Mucosa of rectum (tissue), 2 donors: ENCODE measurements at regions not wholly inside any gene's neighbourhood (a gene's known extent, or its start where the extent isn't known, plus 50 kb on each side); places are given as distances from the start of the nearest gene placed in this dataset.

Experiments
- H3K27ac ChIP-seq, 2 donors: one replicate each; pipeline ENCODE4 v1.7.0; 2013; ENCODE audit warnings: inconsistent platforms in 2 of 2, low read depth in 2 of 2, low read length in 2 of 2
- H3K27me3 ChIP-seq, 2 donors: one replicate each; pipeline ENCODE4 v1.7.0; 2013; ENCODE audit warnings: low read length in 2 of 2; ENCODE audit not compliant: control insufficient read depth in 2 of 2, insufficient read depth in 2 of 2
- H3K36me3 ChIP-seq, 2 donors: one replicate each; pipeline ENCODE4 v1.7.0; 2013; ENCODE audit warnings: low read length in 2 of 2; ENCODE audit not compliant: control insufficient read depth in 2 of 2, insufficient read depth in 2 of 2
- H3K4me1 ChIP-seq, 2 donors: one replicate each; pipeline ENCODE4 v1.7.0; 2013; ENCODE audit warnings: low read length in 2 of 2, mild to moderate bottlenecking in 1 of 2; ENCODE audit not compliant: control insufficient read depth in 2 of 2, insufficient read depth in 2 of 2
- H3K4me3 ChIP-seq, 2 donors: one replicate each; pipeline ENCODE4 v1.7.0; 2013; ENCODE audit warnings: low read length in 2 of 2
- H3K9ac ChIP-seq, 2 donors: one replicate each; pipeline ENCODE4 v1.7.0; 2013; ENCODE audit warnings: low read length in 2 of 2, low read depth in 1 of 2, mild to moderate bottlenecking in 1 of 2
- H3K9me3 ChIP-seq, 2 donors: one replicate each; pipeline ENCODE4 v1.7.0; 2013; ENCODE audit warnings: low read length in 2 of 2; ENCODE audit not compliant: control insufficient read depth in 2 of 2
- donor health status: healthy.
- donor health status: Normal muscosa, but diverticular disease.

- no peaks in the 10 kb centered on the region for H3K27me3 ChIP-seq
- H3K4me1 ChIP-seq: no peaks in the 10 kb centered on the region
- H3K27ac ChIP-seq: no peak overlapping the region
- H3K4me3 ChIP-seq: no peak overlapping the region
- no peaks in the 10 kb centered on the region for H3K36me3 ChIP-seq
- no peak overlapping the region for H3K9ac ChIP-seq
- no peaks in the 10 kb centered on the region for H3K9me3 ChIP-seq
Measured at GRCh38 chr2:217738061-217738460, 264.7 kb downstream of the TNS1 start.

- Histone ChIP-seq H3K9ac (no peak overlapping the region), H3K4me1 (no peaks in the 10 kb centered on the region), H3K9me3 (no peaks in the 10 kb centered on the region), H3K27ac (peak overlapping the region in 1 of 2 donors; percentile 11), H3K4me3 (no peak overlapping the region), H3K27me3 (no peaks in the 10 kb centered on the region), H3K36me3 (no peaks in the 10 kb centered on the region)
Measured at GRCh38 chr2:217736776-217737550, 265.8 kb downstream of the TNS1 start.

- no peak overlapping the region for H3K27ac ChIP-seq
- peak overlapping the region in 1 of 2 donors; percentile 9 for H3K9ac ChIP-seq
- no peaks in the 10 kb centered on the region for H3K36me3 ChIP-seq
- no peaks in the 10 kb centered on the region for H3K27me3 ChIP-seq
- H3K4me3 ChIP-seq: no peak overlapping the region
- no peaks in the 10 kb centered on the region for H3K9me3 ChIP-seq
- H3K4me1 ChIP-seq: no peaks in the 10 kb centered on the region
Measured at GRCh38 chr2:217735899-217736298, 266.9 kb downstream of the TNS1 start.

DNA sequence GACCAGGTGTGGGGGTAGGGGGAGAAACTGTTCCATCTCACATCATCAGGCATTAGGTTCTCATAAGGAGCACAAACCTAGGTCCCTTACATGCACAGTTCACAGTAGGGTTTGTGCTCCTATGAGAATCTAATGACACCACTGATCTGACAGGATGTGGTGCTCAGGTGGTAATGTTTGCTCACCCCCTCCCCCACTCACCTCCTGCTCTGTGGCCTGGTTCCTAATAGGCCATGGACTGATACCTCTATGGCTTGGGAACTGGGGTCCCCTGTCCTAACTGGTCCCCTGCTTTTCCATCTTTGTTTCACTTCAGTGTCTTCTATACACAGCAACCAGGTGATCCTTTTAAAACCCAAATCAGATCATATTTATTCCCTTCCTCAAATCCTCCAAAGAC, 267.8 kb downstream of the TNS1 start:
- H3K9me3 ChIP-seq: no peaks in the 10 kb centered on the region
- no peaks in the 10 kb centered on the region for H3K27me3 ChIP-seq
- H3K4me1 ChIP-seq: no peaks in the 10 kb centered on the region
- H3K27ac ChIP-seq: no peak overlapping the region
- no peaks in the 10 kb centered on the region for H3K36me3 ChIP-seq
- no peak overlapping the region for H3K4me3 ChIP-seq
- H3K9ac ChIP-seq: no peak overlapping the region

- Histone ChIP-seq H3K4me3 (no peak overlapping the region), H3K4me1 (no peaks in the 10 kb centered on the region), H3K36me3 (no peaks in the 10 kb centered on the region), H3K27ac (no peak overlapping the region), H3K9me3 (no peaks in the 10 kb centered on the region), H3K27me3 (no peaks in the 10 kb centered on the region), H3K9ac (no peak overlapping the region)
Measured at GRCh38 chr2:217733461-217733860, 269.3 kb downstream of the TNS1 start.

DNA sequence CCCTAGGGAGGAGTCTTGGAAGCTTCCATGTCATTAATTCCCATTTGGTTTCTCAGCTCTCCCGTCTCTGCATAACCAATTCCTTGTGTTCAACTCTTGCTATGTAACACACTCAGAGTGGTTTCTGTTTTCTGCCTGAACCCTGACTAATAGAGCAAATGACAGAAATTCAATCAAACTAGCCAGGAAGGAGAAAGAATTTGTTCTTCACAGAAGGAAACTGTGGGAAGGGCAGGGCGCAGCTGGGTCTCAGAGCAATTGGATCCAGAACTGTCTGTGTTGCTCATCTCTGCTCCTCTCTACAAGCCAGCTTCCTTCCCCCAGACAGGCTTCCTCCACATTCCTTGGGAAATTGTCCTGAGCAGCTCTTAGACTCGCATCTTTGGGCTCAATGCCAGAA, 269.8 kb downstream of the TNS1 start:
- Histone ChIP-seq H3K4me1 (no peaks in the 10 kb centered on the region), H3K9ac (no peak overlapping the region), H3K36me3 (no peaks in the 10 kb centered on the region), H3K27me3 (no peaks in the 10 kb centered on the region), H3K4me3 (no peak overlapping the region), H3K9me3 (no peaks in the 10 kb centered on the region), H3K27ac (no peak overlapping the region)

- Histone ChIP-seq H3K27ac (no peak overlapping the region), H3K9ac (no peak overlapping the region), H3K4me3 (no peak overlapping the region), H3K9me3 (no peaks in the 10 kb centered on the region), H3K4me1 (no peaks in the 10 kb centered on the region), H3K36me3 (no peaks in the 10 kb centered on the region), H3K27me3 (no peaks in the 10 kb centered on the region)
Measured at GRCh38 chr2:217731805-217732204, 271.0 kb downstream of the TNS1 start.

DNA sequence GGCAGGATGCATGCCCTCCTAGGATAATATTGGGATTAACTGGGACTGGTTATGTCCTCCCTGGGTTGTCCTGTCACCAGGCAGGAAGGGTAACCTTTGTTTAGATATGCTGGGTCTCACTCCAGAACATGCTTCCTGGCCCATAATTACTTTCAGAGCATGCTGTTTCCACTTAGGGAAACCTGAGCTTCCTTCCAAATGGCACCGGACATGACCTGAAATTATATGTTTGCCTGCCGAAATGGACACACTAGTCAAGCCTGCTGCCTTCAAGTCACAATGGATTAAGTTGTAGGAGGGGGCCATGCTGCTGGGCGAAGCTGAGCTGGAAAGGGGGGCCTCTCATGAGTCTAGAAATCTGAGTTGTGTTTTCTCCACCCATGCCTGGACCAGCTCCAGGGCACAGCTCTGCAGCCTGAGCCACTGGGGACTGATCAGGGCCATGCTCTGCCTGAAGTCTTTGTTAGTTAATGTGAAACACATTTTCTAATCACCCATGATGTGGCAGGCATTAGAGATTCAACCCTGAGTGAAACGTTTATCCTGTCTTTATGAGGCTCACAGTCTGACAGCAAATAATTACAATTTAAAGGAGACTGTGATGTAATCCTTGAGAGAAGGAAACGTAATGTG, 273.3 kb downstream of the TNS1 start:
- H3K9me3 ChIP-seq: no peaks in the 10 kb centered on the region
- H3K4me1 ChIP-seq: no peaks in the 10 kb centered on the region
- H3K27ac ChIP-seq: no peak overlapping the region
- H3K27me3 ChIP-seq: no peaks in the 10 kb centered on the region
- no peak overlapping the region for H3K4me3 ChIP-seq
- H3K9ac ChIP-seq: no peak overlapping the region
- no peaks in the 10 kb centered on the region for H3K36me3 ChIP-seq

- Histone ChIP-seq H3K27me3 (no peaks in the 10 kb centered on the region), H3K36me3 (no peaks in the 10 kb centered on the region)
Measured at GRCh38 chr2:217727801-217728200, 275.0 kb downstream of the TNS1 start.

DNA sequence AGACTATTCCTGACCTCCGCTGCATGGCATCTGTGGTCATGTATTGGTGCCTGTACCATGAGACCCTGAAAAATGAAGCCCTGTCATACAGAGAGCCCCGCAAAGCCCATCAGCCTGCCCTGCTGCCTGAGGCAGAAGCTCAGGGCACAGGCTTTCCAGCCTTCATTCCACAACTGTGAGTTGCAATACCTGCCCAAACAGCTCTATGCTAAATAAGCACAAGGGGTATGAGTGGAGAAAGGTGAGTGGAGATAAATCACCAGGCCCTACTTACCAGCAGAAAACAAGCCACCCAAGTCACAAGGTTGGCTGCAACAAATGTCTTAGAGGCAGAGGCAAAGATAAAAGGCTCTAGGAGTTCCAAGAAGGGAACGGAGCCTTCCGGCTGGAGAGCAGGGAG, 277.4 kb downstream of the TNS1 start:
- H3K4me1 ChIP-seq: no peaks in the 10 kb centered on the region
- no peak overlapping the region for H3K27ac ChIP-seq
- no peak overlapping the region for H3K9ac ChIP-seq
- H3K9me3 ChIP-seq: no peaks in the 10 kb centered on the region
- H3K27me3 ChIP-seq: no peaks in the 10 kb centered on the region
- H3K4me3 ChIP-seq: no peak overlapping the region
- H3K36me3 ChIP-seq: no peaks in the 10 kb centered on the region

More at GRCh38 chr2:217727801-217728200, 275.0 kb downstream of the TNS1 start:
- no peak overlapping the region for H3K27ac ChIP-seq
- H3K4me1 ChIP-seq: no peaks in the 10 kb centered on the region
- H3K4me3 ChIP-seq: no peak overlapping the region
- H3K9me3 ChIP-seq: no peaks in the 10 kb centered on the region
- H3K9ac ChIP-seq: no peak overlapping the region
